ENCODE measurements at regions not wholly inside any gene's neighbourhood (a gene's known extent, or its start where the extent isn't known, plus 50 kb on each side); places are given as distances from the start of the nearest gene placed in this dataset.

DNA sequence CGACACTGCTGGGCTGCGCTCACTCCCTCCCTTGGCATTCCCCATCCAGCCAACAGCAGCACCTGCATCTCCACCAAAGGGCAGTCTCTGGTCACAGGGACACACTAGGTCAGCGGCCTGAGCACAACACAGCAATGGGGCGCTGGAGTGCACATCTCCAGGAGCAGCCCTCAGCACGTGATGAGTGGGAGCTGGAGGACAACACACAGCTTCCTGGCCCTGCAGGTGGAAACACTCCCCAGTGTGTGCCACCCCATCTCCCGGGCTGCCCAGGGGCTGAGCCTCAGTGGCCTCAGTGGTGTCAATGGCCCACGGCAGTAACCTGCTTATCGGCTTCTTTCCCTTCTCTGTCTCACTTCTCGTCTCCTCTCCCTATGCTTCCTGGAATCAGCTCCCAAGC lies 96.8 kb upstream of the VSTM2B start:
- TF ChIP-seq POLR2A (IDR thresholded peaks at IDR 0.05) = no peak
- TF ChIP-seq, protein P1, sequence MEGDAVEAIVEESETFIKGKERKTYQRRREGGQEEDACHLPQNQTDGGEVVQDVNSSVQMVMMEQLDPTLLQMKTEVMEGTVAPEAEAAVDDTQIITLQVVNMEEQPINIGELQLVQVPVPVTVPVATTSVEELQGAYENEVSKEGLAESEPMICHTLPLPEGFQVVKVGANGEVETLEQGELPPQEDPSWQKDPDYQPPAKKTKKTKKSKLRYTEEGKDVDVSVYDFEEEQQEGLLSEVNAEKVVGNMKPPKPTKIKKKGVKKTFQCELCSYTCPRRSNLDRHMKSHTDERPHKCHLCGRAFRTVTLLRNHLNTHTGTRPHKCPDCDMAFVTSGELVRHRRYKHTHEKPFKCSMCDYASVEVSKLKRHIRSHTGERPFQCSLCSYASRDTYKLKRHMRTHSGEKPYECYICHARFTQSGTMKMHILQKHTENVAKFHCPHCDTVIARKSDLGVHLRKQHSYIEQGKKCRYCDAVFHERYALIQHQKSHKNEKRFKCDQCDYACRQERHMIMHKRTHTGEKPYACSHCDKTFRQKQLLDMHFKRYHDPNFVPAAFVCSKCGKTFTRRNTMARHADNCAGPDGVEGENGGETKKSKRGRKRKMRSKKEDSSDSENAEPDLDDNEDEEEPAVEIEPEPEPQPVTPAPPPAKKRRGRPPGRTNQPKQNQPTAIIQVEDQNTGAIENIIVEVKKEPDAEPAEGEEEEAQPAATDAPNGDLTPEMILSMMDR (IDR thresholded peaks at IDR 0.05) = no peak
